ENCODE measurements at regions not wholly inside any gene's neighbourhood (a gene's known extent, or its start where the extent isn't known, plus 50 kb on each side); places are given as distances from the start of the nearest gene placed in this dataset.

- intact Hi-C loops (cut with DNase I), result no loop called here
- Histone ChIP-seq H3K27ac (no peak overlapping the region), H3K27me3 (no peaks in the 10 kb centered on the region), H3K4me3 (no peak overlapping the region), H3K4me1 (no peaks in the 10 kb centered on the region), H3K36me3 (no peaks in the 10 kb centered on the region), H3K9me3 (no peaks in the 10 kb centered on the region)
- WGBS, 2 donors, result 37 to 79% methylated on average over 14 of the region's 14 CpGs
- no peak for TF ChIP-seq POLR2A (IDR thresholded peaks at IDR 0.05)
- no peak for TF ChIP-seq EP300 (IDR thresholded peaks at IDR 0.05)
- TF ChIP-seq POLR2AphosphoS5 (IDR thresholded peaks at IDR 0.05), result no peak
- TF ChIP-seq CTCF (IDR thresholded peaks at IDR 0.05), result no peak
- no peak for DNase-seq
Measured at GRCh38 chr2:602571-603359, 74.4 kb downstream of the TMEM18 start.

- no peaks in the 10 kb centered on the region for H3K4me1 ChIP-seq
- no peak overlapping the region for H3K27ac ChIP-seq
- DNase-seq, result no peak
- no peaks in the 10 kb centered on the region for H3K27me3 ChIP-seq
- TF ChIP-seq CTCF (IDR thresholded peaks at IDR 0.05) (no peak), EP300 (IDR thresholded peaks at IDR 0.05) (no peak), POLR2A (IDR thresholded peaks at IDR 0.05) (no peak), POLR2AphosphoS5 (IDR thresholded peaks at IDR 0.05) (no peak)
- WGBS, 2 donors, result 90 to 91% methylated on average over 29 of the region's 29 CpGs
- H3K4me3 ChIP-seq, result no peak overlapping the region
- H3K9me3 ChIP-seq, result no peaks in the 10 kb centered on the region
- intact Hi-C loops (cut with DNase I), result no loop called here
- no peaks in the 10 kb centered on the region for H3K36me3 ChIP-seq
Measured at GRCh38 chr2:601806-602455, 75.3 kb downstream of the TMEM18 start.

GRCh38 chr2:601387-601698 is 75.9 kb downstream of the TMEM18 start:
- no peak overlapping the region for H3K4me3 ChIP-seq
- DNase-seq, result no peak
- H3K4me1 ChIP-seq, result no peaks in the 10 kb centered on the region
- WGBS, 2 donors, result 89 to 94% methylated on average over 10 of the region's 10 CpGs
- TF ChIP-seq POLR2AphosphoS5 (IDR thresholded peaks at IDR 0.05) (no peak), EP300 (IDR thresholded peaks at IDR 0.05) (no peak), CTCF (IDR thresholded peaks at IDR 0.05) (no peak), POLR2A (IDR thresholded peaks at IDR 0.05) (no peak)
- H3K9me3 ChIP-seq, result no peaks in the 10 kb centered on the region
- intact Hi-C loops (cut with DNase I), result no loop called here
- no peaks in the 10 kb centered on the region for H3K27me3 ChIP-seq
- no peaks in the 10 kb centered on the region for H3K36me3 ChIP-seq
- H3K27ac ChIP-seq, result no peak overlapping the region

- intact Hi-C loops (cut with DNase I), result no loop called here
- DNase-seq, result no peak
- no peaks in the 10 kb centered on the region for H3K27me3 ChIP-seq
- H3K9me3 ChIP-seq, result no peaks in the 10 kb centered on the region
- H3K4me1 ChIP-seq, result no peaks in the 10 kb centered on the region
- H3K27ac ChIP-seq, result no peak overlapping the region
- no peak for TF ChIP-seq POLR2AphosphoS5 (IDR thresholded peaks at IDR 0.05)
- TF ChIP-seq POLR2A (IDR thresholded peaks at IDR 0.05), result no peak
- TF ChIP-seq CTCF (IDR thresholded peaks at IDR 0.05), result no peak
- no peak for TF ChIP-seq EP300 (IDR thresholded peaks at IDR 0.05)
- H3K4me3 ChIP-seq, result no peak overlapping the region
- 84 to 88% methylated on average over 23 of the region's 23 CpGs for WGBS, 2 donors
- H3K36me3 ChIP-seq, result no peaks in the 10 kb centered on the region
Measured at GRCh38 chr2:600542-601386, 76.4 kb downstream of the TMEM18 start.

Data from sigmoid colon (tissue), 6 donors.